K562 (cell line): ENCODE measurements at regions not wholly inside any gene's neighbourhood (a gene's known extent, or its start where the extent isn't known, plus 50 kb on each side); places are given as distances from the start of the nearest gene placed in this dataset.
"Not testable (repeated sequence)": the region's sequence is repeated elsewhere in the genome, so short reads cannot be mapped to it uniquely, and the experiment has no call there.

ENCODE experiments used
- BRF1 ChIP-seq: IDR thresholded peaks from 3 replicates; pipeline ENCODE4 v1.6.1; 2011; ENCODE audit warnings: borderline replicate concordance, mild to moderate bottlenecking; ENCODE audit not compliant: insufficient read length; ENCODE audit errors: extremely low read depth
- CTCF ChIP-seq, 3 experiments: IDR thresholded peaks in 2 of 3; conservative IDR thresholded peaks in 1 of 3; 2 replicates each; pipeline ENCODE4 v1.5.1; 2011 to 2012; ENCODE audit warnings: low read length in 3 of 3, mild to moderate bottlenecking in 3 of 3, control low read depth in 2 of 3, improper control_type of control experiment in 1 of 3, inconsistent platforms in 1 of 3, low read depth in 1 of 3, mixed read lengths in 1 of 3, moderate library complexity in 1 of 3; ENCODE audit not compliant: insufficient read depth in 2 of 3
- DPF2 ChIP-seq: fragments of 450-650 bp; IDR thresholded peaks from 2 replicates; pipeline ENCODE4 v1.6.1; 2016
- GABPA ChIP-seq: fragments of 200-800 bp; sonication (Bioruptor generic); conservative IDR thresholded peaks from 2 replicates; pipeline ENCODE4 v1.6.1; 2016; ENCODE audit warnings: low read depth, missing genetic modification characterization, missing compliant biosample characterization
- HDAC6 ChIP-seq: IDR thresholded peaks from 2 replicates; pipeline ENCODE4 v1.6.1; 2012; ENCODE audit warnings: low read depth, mild to moderate bottlenecking, control low read depth, inconsistent platforms, low read length, moderate library complexity
- THRA ChIP-seq: fragments of 450-650 bp; IDR thresholded peaks from 2 replicates; pipeline ENCODE4 v1.6.1; 2017; ENCODE audit warnings: mild to moderate bottlenecking, moderate library complexity
- ZNF398 ChIP-seq: fragments of 250-450 bp; sonication (Bioruptor Pico); IDR thresholded peaks from 2 replicates; pipeline ENCODE4 v1.8.0; 2021; ENCODE audit warnings: moderate library complexity, mild to moderate bottlenecking, inconsistent platforms

- TF ChIP-seq ZNF398 (CRISPR knock-in tag); GABPA (tag); BRF1; HDAC6; THRA; DPF2; CTCF (IDR thresholded peaks at IDR 0.05 in 2 of 3, conservative IDR thresholded peaks at IDR 0.05 in 1 of 3; ENCODE audit: insufficient read depth in 2 of 3, low read depth in 1 of 3, low read length in 3 of 3): not testable (repeated sequence)
Observed at GRCh38 chr12:29029484-29029883, 119.6 kb upstream of the FAR2 start.
